ENCODE measurements at regions not wholly inside any gene's neighbourhood (a gene's known extent, or its start where the extent isn't known, plus 50 kb on each side); places are given as distances from the start of the nearest gene placed in this dataset.

- no peaks in the 10 kb centered on the region for H3K4me1 ChIP-seq (ENCODE audit: low read depth)
- no peak overlapping the region for H3K4me3 ChIP-seq
- no peak for ATAC-seq
- TF ChIP-seq, protein P1, sequence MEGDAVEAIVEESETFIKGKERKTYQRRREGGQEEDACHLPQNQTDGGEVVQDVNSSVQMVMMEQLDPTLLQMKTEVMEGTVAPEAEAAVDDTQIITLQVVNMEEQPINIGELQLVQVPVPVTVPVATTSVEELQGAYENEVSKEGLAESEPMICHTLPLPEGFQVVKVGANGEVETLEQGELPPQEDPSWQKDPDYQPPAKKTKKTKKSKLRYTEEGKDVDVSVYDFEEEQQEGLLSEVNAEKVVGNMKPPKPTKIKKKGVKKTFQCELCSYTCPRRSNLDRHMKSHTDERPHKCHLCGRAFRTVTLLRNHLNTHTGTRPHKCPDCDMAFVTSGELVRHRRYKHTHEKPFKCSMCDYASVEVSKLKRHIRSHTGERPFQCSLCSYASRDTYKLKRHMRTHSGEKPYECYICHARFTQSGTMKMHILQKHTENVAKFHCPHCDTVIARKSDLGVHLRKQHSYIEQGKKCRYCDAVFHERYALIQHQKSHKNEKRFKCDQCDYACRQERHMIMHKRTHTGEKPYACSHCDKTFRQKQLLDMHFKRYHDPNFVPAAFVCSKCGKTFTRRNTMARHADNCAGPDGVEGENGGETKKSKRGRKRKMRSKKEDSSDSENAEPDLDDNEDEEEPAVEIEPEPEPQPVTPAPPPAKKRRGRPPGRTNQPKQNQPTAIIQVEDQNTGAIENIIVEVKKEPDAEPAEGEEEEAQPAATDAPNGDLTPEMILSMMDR (IDR thresholded peaks at IDR 0.05), result no peak
- intact Hi-C loops (cut with DNase I, micrococcal nuclease), result no loop called here
- no peaks in the 10 kb centered on the region for H3K36me3 ChIP-seq (ENCODE audit: low read depth)
- DNase-seq, result no peak
- H3K9me3 ChIP-seq, result no peaks in the 10 kb centered on the region
These were observed 835.0 kb downstream of the GATA3 start for GRCh38 chr10:8889538-8889937.

DNA sequence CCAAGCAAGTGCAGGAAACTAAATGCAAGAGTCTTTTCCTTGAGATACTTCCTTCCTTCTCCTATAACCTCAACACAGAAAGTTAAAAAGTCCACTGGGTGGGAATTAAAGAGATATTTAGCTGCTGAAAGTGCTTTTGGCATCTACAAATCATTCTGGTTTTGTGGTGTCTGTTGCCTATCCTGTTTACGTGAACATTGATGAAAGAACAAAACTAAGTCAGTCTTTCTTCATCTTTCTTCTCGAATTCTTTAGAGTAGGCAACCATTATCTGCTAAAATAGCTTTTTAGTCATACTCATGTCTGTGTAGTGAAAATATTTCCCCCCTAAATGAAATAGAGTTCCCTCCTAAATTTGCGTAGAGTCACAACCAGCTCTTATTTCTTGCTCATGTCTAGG is 838.6 kb downstream of the GATA3 start:
- no peak overlapping the region for H3K4me3 ChIP-seq
- ATAC-seq, result no peak
- H3K4me1 ChIP-seq (ENCODE audit: low read depth), result no peaks in the 10 kb centered on the region
- intact Hi-C loops (cut with DNase I, micrococcal nuclease), result no loop called here
- H3K9me3 ChIP-seq, result no peaks in the 10 kb centered on the region
- TF ChIP-seq, protein P1 (IDR thresholded peaks at IDR 0.05), result no peak
- no peaks in the 10 kb centered on the region for H3K36me3 ChIP-seq (ENCODE audit: low read depth)
- no peak for DNase-seq

DNA sequence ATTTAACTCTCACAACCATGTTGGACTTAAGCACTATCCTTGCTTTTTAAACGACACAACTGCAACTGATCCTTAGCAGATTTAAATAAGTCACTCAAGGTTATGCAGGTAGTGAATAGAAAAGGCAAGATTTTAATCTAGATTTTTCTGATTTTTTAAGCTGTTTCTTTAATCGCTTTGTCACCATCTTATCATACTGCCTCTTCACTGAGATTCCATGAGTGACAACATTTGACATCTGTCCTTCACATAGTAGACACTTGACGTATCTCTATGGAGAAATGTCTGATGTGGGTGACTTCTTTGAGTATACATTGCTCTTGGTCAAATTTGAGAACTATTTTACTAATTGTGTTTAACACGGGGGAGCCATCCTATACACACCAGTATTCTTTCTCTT is 839.7 kb downstream of the GATA3 start:
- H3K4me3 ChIP-seq, result no peak overlapping the region
- H3K4me1 ChIP-seq (ENCODE audit: low read depth), result no peaks in the 10 kb centered on the region
- TF ChIP-seq, protein P1 (IDR thresholded peaks at IDR 0.05), result no peak
- ATAC-seq (no peak), DNase-seq (no peak)
- H3K9me3 ChIP-seq, result no peaks in the 10 kb centered on the region
- intact Hi-C loops (cut with DNase I, micrococcal nuclease), result no loop called here
- no peaks in the 10 kb centered on the region for H3K36me3 ChIP-seq (ENCODE audit: low read depth)

DNA sequence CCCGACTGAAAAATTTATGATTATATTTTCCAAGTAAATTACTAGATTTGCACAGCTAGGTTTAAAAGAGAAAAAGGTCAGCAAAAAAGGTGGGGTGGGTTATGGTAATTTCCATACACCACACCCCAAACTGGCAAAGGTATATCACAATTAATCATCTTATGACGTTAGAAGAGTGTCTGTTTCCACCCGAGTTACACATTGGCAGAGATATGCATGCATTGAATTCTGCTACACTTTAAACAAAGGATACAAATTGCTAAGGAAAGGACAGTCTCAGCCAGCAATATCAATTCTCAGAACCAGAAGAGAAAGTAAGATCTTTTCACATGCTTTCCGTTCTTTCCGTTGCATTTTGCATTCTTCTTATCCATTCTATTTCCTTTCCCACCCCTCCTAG is 843.3 kb downstream of the GATA3 start:
- TF ChIP-seq, protein P1 (IDR thresholded peaks at IDR 0.05), result no peak
- DNase-seq (no peak), ATAC-seq (no peak)
- intact Hi-C loops (cut with DNase I, micrococcal nuclease), result no loop called here
- H3K4me3 ChIP-seq, result no peak overlapping the region
- H3K36me3 ChIP-seq (ENCODE audit: low read depth), result no peaks in the 10 kb centered on the region
- no peaks in the 10 kb centered on the region for H3K4me1 ChIP-seq (ENCODE audit: low read depth)
- no peaks in the 10 kb centered on the region for H3K9me3 ChIP-seq

GRCh38 chr10:8898745-8899330 is 844.4 kb downstream of the GATA3 start:
- Histone ChIP-seq H3K36me3 (ENCODE audit: low read depth) (no peaks in the 10 kb centered on the region), H3K9me3 (no peaks in the 10 kb centered on the region), H3K4me1 (ENCODE audit: low read depth) (no peaks in the 10 kb centered on the region), H3K4me3 (no peak overlapping the region)
- intact Hi-C loops (cut with DNase I, micrococcal nuclease), result no loop called here
- TF ChIP-seq, protein P1 (IDR thresholded peaks at IDR 0.05), result no peak
- DNase-seq (no peak), ATAC-seq (no peak)

DNA sequence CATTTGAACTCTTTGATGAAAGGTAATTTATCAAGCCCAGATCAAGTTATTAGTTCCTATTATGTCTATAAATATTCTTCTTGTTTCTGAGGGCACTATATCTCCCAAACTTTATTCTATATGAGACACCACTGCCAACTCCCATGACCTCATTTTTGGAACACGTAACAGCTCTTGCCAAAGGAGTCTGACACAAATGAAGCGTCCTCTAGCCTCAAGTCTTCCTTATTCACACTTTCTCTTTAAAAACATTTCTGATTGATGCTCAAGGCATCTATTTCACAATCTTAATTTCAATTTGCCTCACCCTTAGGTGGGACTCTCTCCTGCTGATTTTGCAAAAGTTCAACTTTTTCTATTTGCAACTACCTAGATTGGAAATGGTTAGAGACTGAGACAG is 848.4 kb downstream of the GATA3 start:
- H3K4me1 ChIP-seq (ENCODE audit: low read depth), result no peaks in the 10 kb centered on the region
- intact Hi-C loops (cut with DNase I, micrococcal nuclease), result no loop called here
- no peak overlapping the region for H3K4me3 ChIP-seq
- H3K36me3 ChIP-seq (ENCODE audit: low read depth), result no peaks in the 10 kb centered on the region
- no peaks in the 10 kb centered on the region for H3K9me3 ChIP-seq
- ATAC-seq (no peak), DNase-seq (no peak)
- TF ChIP-seq, protein P1 (IDR thresholded peaks at IDR 0.05), result no peak

Data from mucosa of descending colon (tissue), 3 donors.